Panc1 (cell line): ENCODE measurements at regions not wholly inside any gene's neighbourhood (a gene's known extent, or its start where the extent isn't known, plus 50 kb on each side); places are given as distances from the start of the nearest gene placed in this dataset.

Experiments
- ATAC-seq: fragments of 200-7000 bp; cut with Tn5 transposase; 2 replicates; pipeline ENCODE4 v1.9.1; 2020; ENCODE audit warnings: mild to moderate bottlenecking, moderate library complexity
- BruUV-seq: library from RNA; stranded (reverse); fragments of 400-500 nt; replicated peaks from 2 replicates; lab custom pipeline; 2021; lab: Mats Ljungman, UMichigan
- CTCF ChIA-PET: fragments of 300-600 bp; sonication (Branson Sonifier 250); formaldehyde crosslinking; loops from one replicate; lab custom pipeline; 2022; ENCODE audit warnings: antibody characterized with exemption; lab: Charles Lee
- POLR2A ChIA-PET: fragments of 300-600 bp; sonication (Branson Sonifier 250); formaldehyde crosslinking; loops from one replicate; lab custom pipeline; 2022; ENCODE audit warnings: antibody characterized with exemption; lab: Charles Lee
- DNase-seq: peaks from one replicate; pipeline ENCODE4 v3.0.0-alpha.2; 2010; ENCODE audit warnings: low read depth, low spot score
- H3K27ac ChIP-seq: 2 replicates; pipeline ENCODE4 v1.5.1; 2011; ENCODE audit warnings: mild to moderate bottlenecking, low read length, inconsistent platforms
- H3K27me3 ChIP-seq: fragments of 200-500 bp; sonication (Bioruptor generic); 2 replicates; pipeline ENCODE4 v1.6.0; 2014; ENCODE audit warnings: low read length, inconsistent platforms; ENCODE audit not compliant: control insufficient read depth, insufficient read depth
- H3K36me3 ChIP-seq: fragments of 200-500 bp; sonication (Bioruptor generic); 2 replicates; pipeline ENCODE4 v1.5.1; 2014; ENCODE audit warnings: inconsistent platforms, mild to moderate bottlenecking, low read length, moderate library complexity; ENCODE audit not compliant: control insufficient read depth, insufficient read depth
- H3K4me1 ChIP-seq: 2 replicates; pipeline ENCODE4 v1.5.1; 2011; ENCODE audit warnings: inconsistent platforms, mild to moderate bottlenecking, low read length, moderate library complexity; ENCODE audit not compliant: control insufficient read depth, insufficient read depth
- H3K4me3 ChIP-seq, 2 experiments: 2 replicates each; pipeline ENCODE4 v1.5.1; 2011 to 2012; ENCODE audit warnings: low read depth in 2 of 2, low read length in 2 of 2, mild to moderate bottlenecking in 2 of 2, inconsistent platforms in 1 of 2, moderate library complexity in 1 of 2
- H3K9me3 ChIP-seq: fragments of 200-500 bp; sonication (Bioruptor generic); 2 replicates; pipeline ENCODE4 v1.5.1; 2014; ENCODE audit warnings: low read depth, mild to moderate bottlenecking, inconsistent platforms, low read length, moderate library complexity; ENCODE audit not compliant: control insufficient read depth, insufficient read depth
- CTCF ChIP-seq: fragments of 450-650 bp; IDR thresholded peaks from 2 replicates; pipeline ENCODE4 v1.5.1; 2017; ENCODE audit warnings: mild to moderate bottlenecking
- POLR2AphosphoS5 ChIP-seq: IDR thresholded peaks from 2 replicates; pipeline ENCODE4 v1.6.1; 2012; ENCODE audit warnings: mild to moderate bottlenecking, low read depth, low read length, moderate library complexity
- REST ChIP-seq, 2 experiments: IDR thresholded peaks; 2 replicates each; pipeline ENCODE4 v1.6.1; 2011 to 2012; ENCODE audit warnings: low read depth in 2 of 2, control low read depth in 1 of 2, low read length in 1 of 2, mild to moderate bottlenecking in 1 of 2, moderate library complexity in 1 of 2; ENCODE audit not compliant: insufficient read depth in 1 of 2
- SIN3A ChIP-seq: IDR thresholded peaks from 2 replicates; pipeline ENCODE4 v1.6.1; 2012; ENCODE audit warnings: low read depth, mild to moderate bottlenecking, low read length, moderate library complexity, borderline replicate concordance; ENCODE audit not compliant: insufficient read depth
- TCF7L2 ChIP-seq: IDR thresholded peaks from 2 replicates; pipeline ENCODE4 v1.6.1; 2011; ENCODE audit warnings: mild to moderate bottlenecking, low read depth, low read length, inconsistent platforms
- in situ Hi-C: cut with HindIII; loops from 2 replicates; pipeline ENCODE4 v1.10.0; 2016; ENCODE audit warnings: low sequenced_read_pairs, low pct_unique_long_range_greater_than_20kb
- intact Hi-C: fragments of 100-400 bp; cut with micrococcal nuclease; formaldehyde crosslinking; loops from one replicate; pipeline ENCODE4 v1.10.0; 2022; ENCODE audit not compliant: unreplicated experiment

GRCh38 chr12:84658877-84659276 is 253.7 kb downstream of the SLC6A15 start:
- Histone ChIP-seq H3K36me3 (no peaks in the 10 kb centered on the region), H3K27me3 (no peaks in the 10 kb centered on the region), H3K4me3 (no peak overlapping the region), H3K9me3 (no peaks in the 10 kb centered on the region), H3K4me1 (no peaks in the 10 kb centered on the region), H3K27ac (no peak overlapping the region)
- TF ChIP-seq SIN3A (no peak), POLR2AphosphoS5 (no peak), CTCF (no peak), REST (IDR thresholded peaks at IDR 0.05; ENCODE audit: insufficient read depth in 1 of 2, low read depth in 2 of 2, low read length in 1 of 2) (no peak), TCF7L2 (no peak)
- BruUV-seq: no TSS peak
- in situ Hi-C loops (no loop called here), intact Hi-C loops (no loop called here)
- DNase-seq: no peak
- ATAC-seq: no peak
- ChIA-PET POLR2A (interaction anchor here (0.6 kb wide), 1 partner anchor 151 kb away, joined by 3 read pairs; no protein-coding TSS in a partner anchor), CTCF (no interaction called here)

GRCh38 chr12:84656705-84657104 is 255.9 kb downstream of the SLC6A15 start:
- no peak for DNase-seq
- ChIA-PET CTCF (no interaction called here), POLR2A (no interaction called here)
- BruUV-seq: no TSS peak
- H3K27me3 ChIP-seq: no peaks in the 10 kb centered on the region
- no peak overlapping the region for H3K4me3 ChIP-seq
- H3K27ac ChIP-seq: no peak overlapping the region
- no peaks in the 10 kb centered on the region for H3K4me1 ChIP-seq
- in situ Hi-C loops: no loop called here
- no peak for ATAC-seq
- intact Hi-C loops: no loop called here
- H3K36me3 ChIP-seq: no peaks in the 10 kb centered on the region
- no peaks in the 10 kb centered on the region for H3K9me3 ChIP-seq
- TF ChIP-seq REST (IDR thresholded peaks at IDR 0.05; ENCODE audit: insufficient read depth in 1 of 2, low read depth in 2 of 2, low read length in 1 of 2): no peak
- no peak for TF ChIP-seq POLR2AphosphoS5
- no peak for TF ChIP-seq TCF7L2
- no peak for TF ChIP-seq CTCF
- no peak for TF ChIP-seq SIN3A
